ENCODE measurements at regions not wholly inside any gene's neighbourhood (a gene's known extent, or its start where the extent isn't known, plus 50 kb on each side); places are given as distances from the start of the nearest gene placed in this dataset.

GRCh38 chr10:90675621-90676020 is 182.2 kb downstream of the HTR7 start:
- DNase-seq (ENCODE audit: low read depth) = peak; percentile 83
